Endodermal cell (in vitro differentiated cells): ENCODE measurements at regions not wholly inside any gene's neighbourhood (a gene's known extent, or its start where the extent isn't known, plus 50 kb on each side); places are given as distances from the start of the nearest gene placed in this dataset.

ENCODE experiments used
- DNase-seq: peaks from one replicate; pipeline ENCODE4 v3.0.0-alpha.2; 2017
- H3K27ac ChIP-seq: 2 replicates; pipeline ENCODE4 v1.5.1; 2013; ENCODE audit warnings: mild to moderate bottlenecking, low read depth, low read length, moderate library complexity
- H3K27me3 ChIP-seq: 2 replicates; pipeline ENCODE4 v1.6.1; 2013; ENCODE audit warnings: mild to moderate bottlenecking, low read length, moderate library complexity; ENCODE audit not compliant: insufficient read depth, control insufficient read depth, poor library complexity, severe bottlenecking
- H3K36me3 ChIP-seq: 2 replicates; pipeline ENCODE4 v1.7.0; 2013; ENCODE audit warnings: mild to moderate bottlenecking, low read length, moderate library complexity; ENCODE audit not compliant: control insufficient read depth, insufficient read depth
- H3K4me1 ChIP-seq: one replicate; pipeline ENCODE4 v1.7.0; 2013; ENCODE audit warnings: low read length; ENCODE audit not compliant: control insufficient read depth, insufficient read depth
- H3K4me3 ChIP-seq: 2 replicates; pipeline ENCODE4 v1.5.1; 2013; ENCODE audit warnings: mild to moderate bottlenecking, low read length, moderate library complexity
- H3K9ac ChIP-seq: 2 replicates; pipeline ENCODE4 v1.6.1; 2013; ENCODE audit warnings: mild to moderate bottlenecking, low read length, moderate library complexity; ENCODE audit not compliant: poor library complexity, severe bottlenecking; ENCODE audit errors: extremely low read depth
- H3K9me3 ChIP-seq: 2 replicates; pipeline ENCODE4 v1.6.1; 2013; ENCODE audit warnings: mild to moderate bottlenecking, low read length, moderate library complexity; ENCODE audit not compliant: control insufficient read depth
- H3K27ac Mint-ChIP-seq: 2 replicates; pipeline ENCODE4 v1.8.0; 2020; ENCODE audit warnings: mixed read lengths
- H3K27me3 Mint-ChIP-seq: 2 replicates; pipeline ENCODE4 v1.8.0; 2021; ENCODE audit warnings: mild to moderate bottlenecking, mixed read lengths; ENCODE audit not compliant: insufficient read depth
- H3K36me3 Mint-ChIP-seq: 2 replicates; pipeline ENCODE4 v1.8.0; 2020; ENCODE audit warnings: low read depth, mixed read lengths
- H3K4me1 Mint-ChIP-seq: 2 replicates; pipeline ENCODE4 v1.8.0; 2020; ENCODE audit warnings: mixed read lengths
- H3K4me3 Mint-ChIP-seq: 2 replicates; pipeline ENCODE4 v1.8.0; 2020; ENCODE audit warnings: mild to moderate bottlenecking, moderate library complexity, mixed read lengths
- H3K9me3 Mint-ChIP-seq: 2 replicates; pipeline ENCODE4 v1.8.0; 2020; ENCODE audit warnings: mild to moderate bottlenecking, mixed read lengths
- CTCF ChIP-seq: fragments of 200-600 bp; sonication (generic); conservative IDR thresholded peaks from 2 replicates; pipeline ENCODE4 v1.5.0; 2021; ENCODE audit warnings: antibody characterized with exemption, mild to moderate bottlenecking
- WGBS, 2 experiments: methylation state at CpG; one replicate each; pipeline versions ENCODE4 v1.1.5 to v1.1.7; 2013; ENCODE audit warnings: missing lambda C conversion rate in 2 of 2, mixed read lengths in 1 of 2; ENCODE audit not compliant: insufficient coverage in 1 of 2, insufficient read length in 1 of 2; 5-methylcytosine and 5-hydroxymethylcytosine counted together

GRCh38 chr18:22344908-22345670 is 72.6 kb downstream of the CTAGE1 start:
- Mint-ChIP-seq H3K4me3 (no peak overlapping the region), H3K27ac (no peak overlapping the region), H3K36me3 (no peaks in the 10 kb centered on the region), H3K9me3 (no peaks in the 10 kb centered on the region), H3K27me3 (peaks cover 58% of the 10 kb centered on the region), H3K4me1 (peaks cover 49% of the 10 kb centered on the region)
- Histone ChIP-seq H3K36me3 (no peaks in the 10 kb centered on the region), H3K4me1 (no peaks in the 10 kb centered on the region), H3K27ac (no peak overlapping the region), H3K4me3 (no peak overlapping the region), H3K9me3 (no peaks in the 10 kb centered on the region), H3K27me3 (peaks cover 29% of the 10 kb centered on the region), H3K9ac (no peak overlapping the region)
- DNase-seq = no peak
- whole genome bisulfite sequencing, 2 experiments = 62 to 83% methylated on average over 2 to 3 of the region's 3 CpGs
- no peak for TF ChIP-seq CTCF

GRCh38 chr18:22344445-22344844 is 73.3 kb downstream of the CTAGE1 start:
- no peak overlapping the region for H3K27ac Mint-ChIP-seq
- Histone ChIP-seq H3K36me3 (no peaks in the 10 kb centered on the region), H3K27me3 (peaks cover 23% of the 10 kb centered on the region), H3K9ac (no peak overlapping the region), H3K4me1 (no peaks in the 10 kb centered on the region), H3K4me3 (no peak overlapping the region), H3K27ac (no peak overlapping the region), H3K9me3 (no peaks in the 10 kb centered on the region)
- H3K4me3 Mint-ChIP-seq = no peak overlapping the region
- DNase-seq = no peak
- no CpG with 5 or more reads among the region's 1 CpG for WGBS, 2 experiments
- no peaks in the 10 kb centered on the region for H3K9me3 Mint-ChIP-seq
- H3K27me3 Mint-ChIP-seq = peaks cover 56% of the 10 kb centered on the region
- TF ChIP-seq CTCF = no peak
- peaks cover 49% of the 10 kb centered on the region for H3K4me1 Mint-ChIP-seq
- H3K36me3 Mint-ChIP-seq = no peaks in the 10 kb centered on the region

- Mint-ChIP-seq H3K27me3 (peaks cover 56% of the 10 kb centered on the region), H3K4me1 (peaks cover 43% of the 10 kb centered on the region), H3K9me3 (no peaks in the 10 kb centered on the region), H3K36me3 (no peaks in the 10 kb centered on the region), H3K4me3 (no peak overlapping the region), H3K27ac (no peak overlapping the region)
- no peak overlapping the region for H3K4me3 ChIP-seq
- no peaks in the 10 kb centered on the region for H3K36me3 ChIP-seq
- TF ChIP-seq CTCF = no peak
- H3K27me3 ChIP-seq = peaks cover 15% of the 10 kb centered on the region
- DNase-seq = peak; percentile 35
- no peak overlapping the region for H3K9ac ChIP-seq
- WGBS, 2 experiments = 77 to 83% methylated on average over 3 to 5 of the region's 5 CpGs
- no peak overlapping the region for H3K27ac ChIP-seq
- H3K9me3 ChIP-seq = no peaks in the 10 kb centered on the region
- H3K4me1 ChIP-seq = no peaks in the 10 kb centered on the region
Observed at GRCh38 chr18:22343613-22344012, 74.1 kb downstream of the CTAGE1 start.
